Loucy (cell line): ENCODE measurements at regions not wholly inside any gene's neighbourhood (a gene's known extent, or its start where the extent isn't known, plus 50 kb on each side); places are given as distances from the start of the nearest gene placed in this dataset.

Experiments
- H2AFZ ChIP-seq: fragments of 200-600 bp; sonication (generic); 2 replicates; pipeline ENCODE4 v1.6.0; 2016; ENCODE audit warnings: antibody characterized with exemption, mild to moderate bottlenecking, low read length, moderate library complexity
- H3F3A ChIP-seq: fragments of 200-600 bp; 2 replicates; pipeline ENCODE4 v1.6.0; 2016; ENCODE audit warnings: antibody characterized with exemption, low read depth, mild to moderate bottlenecking
- H3K27me3 ChIP-seq: fragments of 200-600 bp; sonication (generic); 2 replicates; pipeline ENCODE4 v1.6.1; 2014; ENCODE audit warnings: low read length, mild to moderate bottlenecking; ENCODE audit not compliant: insufficient read depth, poor library complexity, severe bottlenecking
- H3K36me3 ChIP-seq: fragments of 200-600 bp; sonication (generic); 2 replicates; pipeline ENCODE4 v1.6.1; 2016; ENCODE audit warnings: low read length; ENCODE audit not compliant: insufficient read depth
- H3K4me1 ChIP-seq: fragments of 200-600 bp; sonication (generic); 2 replicates; pipeline ENCODE4 v1.5.1; 2014; ENCODE audit warnings: low read length, mild to moderate bottlenecking; ENCODE audit not compliant: insufficient read depth, poor library complexity, severe bottlenecking
- H3K4me2 ChIP-seq: fragments of 200-600 bp; sonication (generic); 2 replicates; pipeline ENCODE4 v1.6.0; 2014; ENCODE audit warnings: antibody characterized with exemption, low read length, low read depth, mild to moderate bottlenecking; ENCODE audit not compliant: poor library complexity, severe bottlenecking
- H3K4me3 ChIP-seq: fragments of 200-600 bp; sonication (generic); 2 replicates; pipeline ENCODE4 v1.5.1; 2014; ENCODE audit warnings: low read length, mild to moderate bottlenecking, mixed read lengths; ENCODE audit not compliant: poor library complexity, severe bottlenecking
- H3K79me2 ChIP-seq: fragments of 200-600 bp; sonication (generic); 2 replicates; pipeline ENCODE4 v1.6.1; 2014; ENCODE audit warnings: low read length; ENCODE audit not compliant: insufficient read depth
- H3K9ac ChIP-seq: fragments of 200-600 bp; sonication (generic); 2 replicates; pipeline ENCODE4 v1.6.0; 2014; ENCODE audit warnings: mild to moderate bottlenecking, low read depth, low read length, moderate library complexity; ENCODE audit not compliant: poor library complexity, severe bottlenecking
- H3K9me2 ChIP-seq: fragments of 200-600 bp; sonication (generic); replicated peaks from 2 replicates; pipeline ENCODE4 v1.6.1; 2016; ENCODE audit warnings: low read depth, low read length, mixed read lengths
- H3K9me3 ChIP-seq: fragments of 200-600 bp; sonication (generic); 2 replicates; pipeline ENCODE4 v1.6.1; 2014; ENCODE audit warnings: mild to moderate bottlenecking, antibody characterized with exemption, low read length, low read depth; ENCODE audit not compliant: insufficient read depth
- H4K20me1 ChIP-seq: fragments of 200-600 bp; sonication (generic); 2 replicates; pipeline ENCODE4 v1.6.0; 2014; ENCODE audit warnings: antibody characterized with exemption, low read length, mild to moderate bottlenecking; ENCODE audit not compliant: insufficient read depth, poor library complexity, severe bottlenecking
- EZH2phosphoT487 ChIP-seq: fragments of 200-600 bp; IDR thresholded peaks from 2 replicates; pipeline ENCODE4 v1.6.1; 2018; ENCODE audit warnings: antibody characterized with exemption, mild to moderate bottlenecking, moderate library complexity, borderline replicate concordance
- TF ChIP-seq, protein P1 (sequence below): fragments of 200-600 bp; sonication (generic); conservative IDR thresholded peaks from 2 replicates; pipeline ENCODE4 v1.5.1; 2014; ENCODE audit warnings: mild to moderate bottlenecking, antibody characterized with exemption, low read length

DNA sequence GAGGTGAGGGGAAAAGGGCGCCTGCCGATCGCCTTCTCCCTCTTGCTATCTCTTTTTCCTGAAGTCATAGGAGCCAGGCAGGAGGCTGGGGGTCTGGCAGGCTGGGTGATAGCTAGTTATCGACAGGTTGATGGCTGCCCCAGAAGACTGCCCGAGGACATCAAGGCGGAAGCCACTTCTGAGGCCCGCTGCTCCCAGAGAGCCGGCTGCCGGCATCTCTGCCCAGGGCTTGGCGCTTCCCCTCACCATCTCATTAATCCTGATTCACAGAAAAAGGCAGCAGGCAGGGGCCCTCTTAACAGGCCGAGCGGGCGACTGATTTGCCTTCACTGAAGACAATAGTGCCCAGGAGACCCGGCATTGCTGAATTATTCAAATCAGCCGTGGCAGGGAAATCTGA is 124.2 kb downstream of the MIAT start:
- H4K20me1 ChIP-seq: no peaks in the 10 kb centered on the region
- no peak overlapping the region for H2AFZ ChIP-seq
- H3K9me3 ChIP-seq: no peaks in the 10 kb centered on the region
- TF ChIP-seq, protein P1, sequence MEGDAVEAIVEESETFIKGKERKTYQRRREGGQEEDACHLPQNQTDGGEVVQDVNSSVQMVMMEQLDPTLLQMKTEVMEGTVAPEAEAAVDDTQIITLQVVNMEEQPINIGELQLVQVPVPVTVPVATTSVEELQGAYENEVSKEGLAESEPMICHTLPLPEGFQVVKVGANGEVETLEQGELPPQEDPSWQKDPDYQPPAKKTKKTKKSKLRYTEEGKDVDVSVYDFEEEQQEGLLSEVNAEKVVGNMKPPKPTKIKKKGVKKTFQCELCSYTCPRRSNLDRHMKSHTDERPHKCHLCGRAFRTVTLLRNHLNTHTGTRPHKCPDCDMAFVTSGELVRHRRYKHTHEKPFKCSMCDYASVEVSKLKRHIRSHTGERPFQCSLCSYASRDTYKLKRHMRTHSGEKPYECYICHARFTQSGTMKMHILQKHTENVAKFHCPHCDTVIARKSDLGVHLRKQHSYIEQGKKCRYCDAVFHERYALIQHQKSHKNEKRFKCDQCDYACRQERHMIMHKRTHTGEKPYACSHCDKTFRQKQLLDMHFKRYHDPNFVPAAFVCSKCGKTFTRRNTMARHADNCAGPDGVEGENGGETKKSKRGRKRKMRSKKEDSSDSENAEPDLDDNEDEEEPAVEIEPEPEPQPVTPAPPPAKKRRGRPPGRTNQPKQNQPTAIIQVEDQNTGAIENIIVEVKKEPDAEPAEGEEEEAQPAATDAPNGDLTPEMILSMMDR: no peak
- no peak for TF ChIP-seq EZH2phosphoT487
- H3K9ac ChIP-seq: no peak overlapping the region
- no peaks in the 10 kb centered on the region for H3K9me2 ChIP-seq
- H3F3A ChIP-seq: no peaks in the 10 kb centered on the region
- no peak overlapping the region for H3K4me3 ChIP-seq
- peaks cover 14% of the 10 kb centered on the region for H3K4me1 ChIP-seq
- peaks cover 6% of the 10 kb centered on the region; the same call in 1 of the 2 replicates for H3K36me3 ChIP-seq
- H3K27me3 ChIP-seq: no peaks in the 10 kb centered on the region
- H3K79me2 ChIP-seq: no peaks in the 10 kb centered on the region
- H3K4me2 ChIP-seq: no peak overlapping the region

DNA sequence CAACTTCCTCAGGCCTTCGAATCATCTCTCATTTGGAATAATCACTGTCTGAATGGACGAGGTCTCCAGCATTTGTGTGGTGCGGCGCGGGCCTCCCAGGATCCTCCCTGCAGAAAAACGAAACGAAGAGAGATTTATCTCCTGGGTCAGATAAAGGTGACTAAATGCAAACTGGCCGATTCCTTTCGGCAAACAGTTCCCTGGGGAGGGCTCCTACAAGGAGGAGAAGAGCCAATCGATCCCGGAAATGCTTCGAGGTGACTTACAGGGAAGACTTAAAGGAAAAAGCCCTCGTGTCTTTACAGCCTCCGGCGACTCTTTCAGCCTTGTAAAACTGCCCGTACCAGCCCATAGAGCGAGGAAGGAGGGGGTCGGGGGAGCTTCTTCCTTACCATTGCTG is 126.5 kb downstream of the MIAT start:
- Histone ChIP-seq H2AFZ (no peak overlapping the region), H3K4me3 (no peak overlapping the region), H3F3A (no peaks in the 10 kb centered on the region), H4K20me1 (no peaks in the 10 kb centered on the region), H3K9ac (no peak overlapping the region), H3K4me2 (no peak overlapping the region), H3K79me2 (no peaks in the 10 kb centered on the region), H3K36me3 (peaks cover 6% of the 10 kb centered on the region; the same call in 1 of the 2 replicates), H3K9me3 (no peaks in the 10 kb centered on the region), H3K9me2 (no peaks in the 10 kb centered on the region), H3K4me1 (peaks cover 14% of the 10 kb centered on the region), H3K27me3 (no peaks in the 10 kb centered on the region)
- TF ChIP-seq, protein P1: no peak
- TF ChIP-seq EZH2phosphoT487: no peak

DNA sequence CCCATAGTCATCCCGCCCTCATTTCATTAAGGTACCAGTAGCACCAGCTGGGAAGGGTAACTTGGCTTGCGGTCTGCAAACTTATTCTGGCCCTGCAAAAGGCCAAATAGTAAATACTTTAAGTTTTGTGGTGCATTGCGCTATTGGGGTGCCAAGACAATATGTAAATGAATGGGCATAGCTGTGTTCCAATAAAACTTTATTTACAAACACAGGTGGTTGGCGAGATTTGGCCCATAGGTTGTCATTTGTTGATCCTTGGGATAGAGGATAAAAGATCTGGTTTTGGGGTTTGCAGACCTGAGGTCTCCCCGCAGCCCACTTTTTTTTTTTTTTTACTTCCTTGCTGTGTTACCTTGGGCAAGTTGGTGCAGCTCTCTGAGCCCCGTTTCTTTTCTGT is 127.4 kb downstream of the MIAT start:
- Histone ChIP-seq H3K4me1 (peaks cover 14% of the 10 kb centered on the region), H3F3A (no peaks in the 10 kb centered on the region), H3K36me3 (peaks cover 5% of the 10 kb centered on the region; the same call in 1 of the 2 replicates), H3K79me2 (no peaks in the 10 kb centered on the region), H3K9me2 (no peaks in the 10 kb centered on the region), H2AFZ (no peak overlapping the region), H3K4me2 (no peak overlapping the region), H3K9me3 (no peaks in the 10 kb centered on the region), H3K9ac (no peak overlapping the region), H3K4me3 (no peak overlapping the region), H3K27me3 (no peaks in the 10 kb centered on the region), H4K20me1 (no peaks in the 10 kb centered on the region)
- TF ChIP-seq, protein P1: no peak
